Loucy (cell line): ENCODE measurements at regions not wholly inside any gene's neighbourhood (a gene's known extent, or its start where the extent isn't known, plus 50 kb on each side); places are given as distances from the start of the nearest gene placed in this dataset.

Source experiments
- EZH2phosphoT487 ChIP-seq: fragments of 200-600 bp; IDR thresholded peaks from 2 replicates; pipeline ENCODE4 v1.6.1; 2018; ENCODE audit warnings: antibody characterized with exemption, mild to moderate bottlenecking, moderate library complexity, borderline replicate concordance
- TF ChIP-seq, protein P1 (sequence below): fragments of 200-600 bp; sonication (generic); conservative IDR thresholded peaks from 2 replicates; pipeline ENCODE4 v1.5.1; 2014; ENCODE audit warnings: mild to moderate bottlenecking, antibody characterized with exemption, low read length

DNA sequence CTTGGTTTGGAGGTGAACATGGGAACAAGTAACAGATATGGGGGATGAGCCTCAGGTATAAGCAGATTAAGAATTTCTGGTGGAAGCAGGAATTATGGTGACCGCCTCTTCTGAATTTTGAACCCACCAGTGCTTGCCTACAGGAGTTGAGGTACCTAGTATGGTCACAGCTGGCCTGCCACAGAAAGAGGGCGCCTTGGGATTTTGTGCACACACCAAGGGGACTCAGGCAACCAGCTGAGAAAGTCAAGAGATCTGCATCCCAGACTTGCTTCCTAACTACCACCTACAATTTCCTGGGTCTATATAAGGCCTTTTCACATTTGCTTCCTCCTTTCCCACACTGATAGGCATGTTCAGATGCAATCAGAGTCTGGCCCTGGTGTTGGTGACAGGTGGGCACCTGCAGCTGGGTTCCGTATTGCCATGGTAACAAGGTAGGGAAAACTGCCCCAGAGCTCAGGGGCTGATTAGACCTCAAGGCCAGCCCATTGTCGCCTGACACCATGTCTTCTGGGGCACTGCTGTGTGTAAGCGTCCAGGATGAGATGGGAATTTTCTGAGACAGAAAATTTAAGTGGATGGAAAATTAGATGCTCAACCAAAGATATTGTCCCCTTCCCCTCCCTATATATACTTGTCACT is 75.9 kb upstream of the RASGRF1 start:
- TF ChIP-seq, protein P1, sequence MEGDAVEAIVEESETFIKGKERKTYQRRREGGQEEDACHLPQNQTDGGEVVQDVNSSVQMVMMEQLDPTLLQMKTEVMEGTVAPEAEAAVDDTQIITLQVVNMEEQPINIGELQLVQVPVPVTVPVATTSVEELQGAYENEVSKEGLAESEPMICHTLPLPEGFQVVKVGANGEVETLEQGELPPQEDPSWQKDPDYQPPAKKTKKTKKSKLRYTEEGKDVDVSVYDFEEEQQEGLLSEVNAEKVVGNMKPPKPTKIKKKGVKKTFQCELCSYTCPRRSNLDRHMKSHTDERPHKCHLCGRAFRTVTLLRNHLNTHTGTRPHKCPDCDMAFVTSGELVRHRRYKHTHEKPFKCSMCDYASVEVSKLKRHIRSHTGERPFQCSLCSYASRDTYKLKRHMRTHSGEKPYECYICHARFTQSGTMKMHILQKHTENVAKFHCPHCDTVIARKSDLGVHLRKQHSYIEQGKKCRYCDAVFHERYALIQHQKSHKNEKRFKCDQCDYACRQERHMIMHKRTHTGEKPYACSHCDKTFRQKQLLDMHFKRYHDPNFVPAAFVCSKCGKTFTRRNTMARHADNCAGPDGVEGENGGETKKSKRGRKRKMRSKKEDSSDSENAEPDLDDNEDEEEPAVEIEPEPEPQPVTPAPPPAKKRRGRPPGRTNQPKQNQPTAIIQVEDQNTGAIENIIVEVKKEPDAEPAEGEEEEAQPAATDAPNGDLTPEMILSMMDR = no peak
- no peak for TF ChIP-seq EZH2phosphoT487
